Activated naive CD4-positive, alpha-beta T cell treated with anti-CD3 and anti-CD28 coated beads, Interleukin-2, amount 50 U/mL, for 24 hours (primary cell): ENCODE measurements at regions not wholly inside any gene's neighbourhood (a gene's known extent, or its start where the extent isn't known, plus 50 kb on each side); places are given as distances from the start of the nearest gene placed in this dataset.

ENCODE experiments used
- H3K27ac Mint-ChIP-seq: one replicate; pipeline ENCODE4 v1.8.0; 2021; ENCODE audit warnings: mild to moderate bottlenecking, mixed read lengths
- H3K27me3 Mint-ChIP-seq: one replicate; pipeline ENCODE4 v1.8.0; 2021; ENCODE audit warnings: mixed read lengths
- H3K36me3 Mint-ChIP-seq: one replicate; pipeline ENCODE4 v1.8.0; 2021; ENCODE audit warnings: mixed read lengths
- H3K4me1 Mint-ChIP-seq: one replicate; pipeline ENCODE4 v1.8.0; 2021; ENCODE audit warnings: mixed read lengths
- H3K4me3 Mint-ChIP-seq: one replicate; pipeline ENCODE4 v1.8.0; 2021; ENCODE audit warnings: mild to moderate bottlenecking, mixed read lengths
- H3K9me3 Mint-ChIP-seq: one replicate; pipeline ENCODE4 v1.8.0; 2021; ENCODE audit warnings: mixed read lengths

DNA sequence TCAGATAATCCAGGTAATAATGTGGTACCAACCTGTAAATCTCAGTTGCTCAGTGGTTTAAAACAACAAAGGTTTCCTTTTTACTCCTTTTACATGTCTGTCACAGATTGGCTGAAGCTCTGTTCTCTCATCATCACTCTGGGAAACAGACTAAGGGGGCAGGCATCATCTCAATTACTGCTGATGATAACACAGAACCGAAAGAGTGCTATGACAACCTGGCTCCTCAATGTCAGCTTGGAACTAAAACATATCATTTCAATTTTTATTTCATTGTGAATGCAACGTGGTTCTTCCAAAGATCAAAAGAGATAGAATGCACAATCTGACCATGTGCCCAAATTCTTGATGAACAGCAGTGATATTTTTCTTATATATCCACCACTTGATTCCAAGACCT, 1315.0 kb upstream of the CDH2 start:
- Mint-ChIP-seq H3K27me3 (no peaks in the 10 kb centered on the region), H3K27ac (no peak overlapping the region), H3K36me3 (no peaks in the 10 kb centered on the region), H3K4me1 (no peaks in the 10 kb centered on the region), H3K9me3 (no peaks in the 10 kb centered on the region), H3K4me3 (no peak overlapping the region)

DNA sequence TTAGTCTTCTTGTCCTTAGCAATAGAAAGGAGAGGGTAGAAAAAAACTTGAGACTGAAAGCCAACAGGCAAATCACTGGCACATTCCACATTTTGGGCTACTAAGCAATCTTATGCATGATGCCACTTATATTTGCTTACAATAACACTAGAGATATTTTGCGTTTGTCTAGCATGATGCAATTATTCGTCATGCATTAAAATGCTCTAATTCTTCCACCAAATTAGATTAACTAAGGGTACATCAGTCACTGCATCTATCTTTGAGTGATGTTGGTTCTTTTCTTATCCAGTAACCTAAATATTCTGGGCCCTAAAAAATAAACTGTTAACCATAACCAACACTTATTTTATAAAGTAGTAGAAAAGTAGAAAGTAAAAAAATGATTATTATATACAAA, 1311.7 kb upstream of the CDH2 start:
- Mint-ChIP-seq H3K9me3 (no peaks in the 10 kb centered on the region), H3K27ac (no peak overlapping the region), H3K36me3 (no peaks in the 10 kb centered on the region), H3K4me3 (no peak overlapping the region), H3K4me1 (no peaks in the 10 kb centered on the region), H3K27me3 (no peaks in the 10 kb centered on the region)

DNA sequence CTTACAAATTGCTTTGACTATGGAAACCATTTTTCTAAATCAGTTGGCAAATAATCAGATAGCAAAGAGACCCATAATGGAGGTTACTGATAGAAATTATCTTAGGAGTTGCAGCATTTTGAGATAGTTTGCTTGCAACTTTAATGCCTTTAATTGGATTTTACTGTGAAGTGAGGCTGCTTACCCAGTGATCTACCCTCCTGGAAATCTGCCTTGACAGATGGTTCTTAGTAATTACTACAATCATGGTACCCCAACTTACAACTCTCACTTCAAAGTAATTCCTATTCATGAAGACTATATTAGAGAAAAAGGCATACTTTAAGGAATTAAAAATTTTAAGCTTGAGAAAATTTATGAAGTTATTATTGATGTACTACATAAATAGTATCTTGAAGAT, 1288.6 kb upstream of the CDH2 start:
- Mint-ChIP-seq H3K27ac (no peak overlapping the region), H3K27me3 (no peaks in the 10 kb centered on the region), H3K36me3 (no peaks in the 10 kb centered on the region), H3K4me3 (no peak overlapping the region), H3K4me1 (no peaks in the 10 kb centered on the region), H3K9me3 (peaks cover 5% of the 10 kb centered on the region)

DNA sequence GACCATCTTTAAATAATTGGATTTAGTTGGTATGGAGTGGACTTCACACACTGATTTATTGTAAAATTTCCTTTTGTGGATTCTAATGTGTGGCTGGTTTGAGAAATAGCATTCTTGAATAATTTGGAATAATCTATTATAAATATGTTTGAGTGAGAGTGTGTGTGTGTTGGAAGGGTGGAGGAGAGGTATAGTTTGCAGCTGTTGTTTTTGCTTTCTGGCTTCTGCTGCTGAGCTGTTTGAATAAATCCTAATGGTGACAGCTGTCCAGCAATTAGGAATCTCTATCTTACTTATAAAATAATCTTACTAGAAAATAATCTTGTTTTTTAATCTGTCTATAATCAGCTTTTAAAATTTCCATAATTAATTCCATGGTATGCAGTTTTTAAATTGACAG, 1283.0 kb upstream of the CDH2 start:
- H3K27ac Mint-ChIP-seq: no peak overlapping the region
- no peaks in the 10 kb centered on the region for H3K36me3 Mint-ChIP-seq
- H3K9me3 Mint-ChIP-seq: no peaks in the 10 kb centered on the region
- no peaks in the 10 kb centered on the region for H3K4me1 Mint-ChIP-seq
- H3K4me3 Mint-ChIP-seq: no peak overlapping the region
- H3K27me3 Mint-ChIP-seq: no peaks in the 10 kb centered on the region

DNA sequence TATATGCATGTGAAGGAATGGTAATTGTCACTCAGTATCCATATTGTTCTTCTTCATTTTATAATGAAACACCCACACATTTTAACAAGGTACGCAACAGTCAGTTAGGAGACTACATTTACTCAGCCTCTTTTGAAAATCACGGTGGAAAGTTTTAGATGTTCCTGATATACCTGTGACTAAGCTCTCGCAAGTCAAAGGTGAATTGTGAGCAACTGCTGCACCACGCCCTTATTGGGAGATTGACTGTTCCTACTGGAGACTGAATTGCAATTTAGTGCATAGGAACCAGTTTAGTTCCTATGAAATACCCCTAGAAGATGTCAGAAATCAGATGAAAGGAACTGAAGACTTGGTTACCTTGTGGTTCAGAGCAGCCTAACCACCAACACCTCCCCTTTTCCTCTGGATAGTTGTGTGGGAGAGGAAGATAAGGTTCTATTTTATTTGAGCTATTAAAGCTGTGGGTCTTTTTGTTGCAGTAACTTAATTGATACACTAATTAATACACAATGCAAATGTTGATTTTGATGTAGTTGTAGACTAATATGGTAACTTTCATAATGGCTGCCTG, 1280.5 kb upstream of the CDH2 start:
- Mint-ChIP-seq H3K9me3 (no peaks in the 10 kb centered on the region), H3K36me3 (no peaks in the 10 kb centered on the region), H3K27ac (no peak overlapping the region), H3K27me3 (no peaks in the 10 kb centered on the region), H3K4me1 (no peaks in the 10 kb centered on the region), H3K4me3 (no peak overlapping the region)

DNA sequence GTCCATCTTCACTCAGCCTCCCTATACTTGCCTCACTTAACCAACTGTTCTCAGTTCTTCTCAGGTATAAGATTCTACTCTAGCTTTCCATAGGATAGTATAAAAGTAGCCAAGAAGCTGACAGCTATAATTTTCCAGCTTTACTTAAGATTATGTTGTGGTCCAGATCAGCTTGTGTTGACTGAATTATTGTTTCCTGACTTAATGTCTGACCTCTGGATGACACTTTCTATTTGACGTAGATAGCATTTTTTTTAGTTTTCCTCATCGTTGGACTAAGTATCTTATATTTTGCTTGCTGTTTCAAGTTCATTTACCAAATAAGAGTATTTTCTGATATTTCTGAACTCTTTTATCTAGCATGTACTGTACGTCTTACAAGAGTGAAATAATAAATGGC, 1272.5 kb upstream of the CDH2 start:
- H3K27ac Mint-ChIP-seq: no peak overlapping the region

DNA sequence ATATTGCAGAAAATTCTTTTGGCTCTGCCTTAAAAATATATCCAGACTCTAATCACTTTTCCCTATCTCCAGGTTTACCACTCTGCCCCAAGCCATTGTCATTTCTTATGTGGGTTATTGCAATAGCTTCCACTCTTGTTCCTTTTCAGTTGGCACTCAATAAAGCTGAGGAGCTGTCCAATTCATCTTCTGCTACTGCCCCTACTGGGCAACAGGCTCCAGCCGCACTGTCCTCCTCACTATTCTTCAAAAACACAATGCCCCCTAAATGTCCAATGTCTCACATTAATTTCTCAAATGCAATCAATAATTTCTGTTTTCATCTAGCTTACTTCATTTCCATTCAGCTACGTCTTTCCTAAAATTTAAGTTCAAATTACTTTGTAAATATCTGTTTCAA, 1262.5 kb upstream of the CDH2 start:
- Mint-ChIP-seq H3K9me3 (peaks cover 13% of the 10 kb centered on the region), H3K4me3 (no peak overlapping the region), H3K27me3 (no peaks in the 10 kb centered on the region), H3K4me1 (no peaks in the 10 kb centered on the region), H3K27ac (no peak overlapping the region), H3K36me3 (no peaks in the 10 kb centered on the region)

More for the DNA sequence above, 1272.5 kb upstream of the CDH2 start:
- no peaks in the 10 kb centered on the region for H3K9me3 Mint-ChIP-seq
- H3K4me1 Mint-ChIP-seq: no peaks in the 10 kb centered on the region
- no peaks in the 10 kb centered on the region for H3K36me3 Mint-ChIP-seq
- H3K4me3 Mint-ChIP-seq: no peak overlapping the region
- H3K27me3 Mint-ChIP-seq: no peaks in the 10 kb centered on the region

DNA sequence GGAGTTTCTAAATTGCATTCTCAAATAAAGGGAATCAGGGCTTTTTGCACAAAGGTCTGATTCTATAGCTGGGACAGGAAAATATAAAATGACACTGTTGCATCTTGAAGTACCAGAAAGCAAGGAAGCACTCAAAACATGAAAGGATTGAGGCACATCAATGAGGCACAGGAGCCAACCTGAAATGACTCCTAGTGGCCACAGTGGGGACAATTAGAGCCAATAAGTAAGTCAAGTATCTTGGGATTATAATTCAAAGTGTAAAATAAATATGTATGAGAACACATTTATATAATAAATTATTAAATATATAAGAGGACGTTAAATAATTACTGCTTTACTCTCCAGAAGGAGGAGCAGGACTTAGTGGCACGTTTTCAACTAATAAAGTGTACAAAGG, 1259.5 kb upstream of the CDH2 start:
- H3K4me3 Mint-ChIP-seq: no peak overlapping the region
- H3K27ac Mint-ChIP-seq: no peak overlapping the region
- H3K4me1 Mint-ChIP-seq: no peaks in the 10 kb centered on the region
- peaks cover 13% of the 10 kb centered on the region for H3K9me3 Mint-ChIP-seq
- H3K36me3 Mint-ChIP-seq: no peaks in the 10 kb centered on the region
- H3K27me3 Mint-ChIP-seq: no peaks in the 10 kb centered on the region

DNA sequence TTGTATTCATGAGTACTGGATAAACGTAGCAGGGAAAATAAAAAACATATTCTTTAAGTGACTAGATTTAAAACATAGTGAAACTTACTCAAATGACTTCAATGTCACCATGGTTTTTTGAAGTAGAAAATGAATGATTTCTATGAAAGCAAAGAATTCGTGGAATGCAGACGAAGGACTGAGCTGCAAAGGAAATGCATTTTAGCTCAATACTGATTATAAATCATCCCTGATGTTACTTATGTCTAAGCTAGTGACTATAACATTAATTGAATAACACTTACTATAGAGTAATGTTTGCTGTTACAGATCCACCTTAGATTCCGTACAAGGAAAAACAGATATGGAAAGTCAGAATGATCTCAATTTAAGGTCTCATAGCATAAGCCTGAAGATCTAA, 1257.7 kb upstream of the CDH2 start:
- peaks cover 14% of the 10 kb centered on the region for H3K9me3 Mint-ChIP-seq
- H3K4me3 Mint-ChIP-seq: no peak overlapping the region
- H3K36me3 Mint-ChIP-seq: no peaks in the 10 kb centered on the region
- no peaks in the 10 kb centered on the region for H3K27me3 Mint-ChIP-seq
- H3K27ac Mint-ChIP-seq: no peak overlapping the region
- no peaks in the 10 kb centered on the region for H3K4me1 Mint-ChIP-seq

DNA sequence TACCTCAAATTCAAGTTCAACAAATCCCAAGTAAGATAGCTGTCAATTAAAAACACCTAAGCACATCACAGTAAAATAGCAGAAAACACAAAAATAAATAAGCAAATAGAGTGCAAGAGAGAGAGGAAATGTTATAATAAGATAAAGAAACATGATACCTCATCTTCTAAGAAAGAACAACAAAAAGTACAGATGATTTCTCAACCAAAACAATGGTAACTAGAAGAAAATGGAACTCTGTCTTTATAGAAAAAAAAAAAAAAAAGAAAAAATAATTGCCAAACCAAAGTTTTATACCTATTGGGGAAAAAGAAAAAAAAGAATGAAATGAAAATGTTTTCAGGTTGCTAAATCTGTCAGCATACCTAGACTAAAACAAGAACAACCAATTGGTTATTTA, 1253.5 kb upstream of the CDH2 start:
- Mint-ChIP-seq H3K9me3 (peaks cover 10% of the 10 kb centered on the region), H3K4me3 (no peak overlapping the region), H3K36me3 (no peaks in the 10 kb centered on the region), H3K27ac (no peak overlapping the region), H3K27me3 (no peaks in the 10 kb centered on the region), H3K4me1 (no peaks in the 10 kb centered on the region)

DNA sequence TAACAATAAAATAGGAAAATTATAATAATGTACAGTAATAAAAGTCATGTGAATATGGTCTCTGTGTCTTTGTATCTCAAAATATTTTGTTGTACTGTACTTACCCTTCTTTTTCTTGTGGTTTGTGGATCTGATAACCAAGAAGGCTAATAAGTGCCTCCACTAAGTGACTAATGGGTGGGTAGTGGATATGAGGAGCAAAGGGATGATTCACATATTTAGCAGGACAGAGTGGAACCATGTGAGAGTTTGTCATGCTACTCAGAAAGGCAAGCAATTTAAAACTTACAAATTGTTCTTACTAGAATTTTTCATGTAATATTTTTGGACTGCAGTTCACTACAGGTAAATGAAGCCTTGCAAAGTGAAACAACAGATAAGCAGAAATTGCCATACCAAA, 1241.2 kb upstream of the CDH2 start:
- H3K9me3 Mint-ChIP-seq: peaks cover 22% of the 10 kb centered on the region
- no peak overlapping the region for H3K4me3 Mint-ChIP-seq
- no peaks in the 10 kb centered on the region for H3K36me3 Mint-ChIP-seq
- H3K27ac Mint-ChIP-seq: no peak overlapping the region
- no peaks in the 10 kb centered on the region for H3K4me1 Mint-ChIP-seq
- no peaks in the 10 kb centered on the region for H3K27me3 Mint-ChIP-seq

DNA sequence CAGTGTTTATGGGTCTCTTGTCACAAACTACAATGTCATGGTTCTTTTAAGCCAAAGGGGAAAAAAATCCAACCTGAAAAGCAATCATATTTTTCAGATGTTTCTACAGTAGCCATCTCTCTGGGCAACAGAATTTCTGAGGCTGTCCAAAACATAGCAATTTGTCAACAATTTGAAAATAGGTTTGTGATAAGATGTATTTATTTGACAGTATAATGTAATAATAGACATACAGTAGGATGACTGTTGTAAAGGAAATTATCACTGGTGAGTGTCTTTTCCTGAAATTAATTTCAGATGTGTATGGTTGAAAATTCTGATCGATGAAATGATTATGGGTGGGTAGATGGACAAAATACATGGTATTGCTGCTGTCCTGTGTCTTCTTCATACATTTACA, 1230.1 kb upstream of the CDH2 start:
- Mint-ChIP-seq H3K9me3 (no peaks in the 10 kb centered on the region), H3K4me3 (no peak overlapping the region), H3K4me1 (no peaks in the 10 kb centered on the region), H3K36me3 (no peaks in the 10 kb centered on the region), H3K27ac (no peak overlapping the region), H3K27me3 (no peaks in the 10 kb centered on the region)

DNA sequence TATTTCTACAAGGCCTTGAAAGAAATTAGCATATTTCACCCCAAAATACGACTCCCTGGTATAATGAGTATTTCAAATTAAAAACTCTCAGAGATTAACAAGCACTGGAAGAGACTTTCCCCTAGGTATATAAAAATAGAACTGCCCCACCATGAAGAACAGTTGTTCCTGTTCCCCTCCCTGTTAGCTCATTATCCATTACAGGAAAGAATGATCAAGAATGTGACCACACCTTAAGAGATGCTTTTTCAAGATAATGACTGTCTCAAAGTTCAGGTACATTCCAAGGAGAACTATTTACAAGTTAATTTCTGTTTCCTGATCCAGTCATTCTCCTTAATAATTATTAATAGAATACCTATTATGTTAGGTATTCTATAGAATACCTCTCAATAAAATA, 1220.6 kb upstream of the CDH2 start:
- Mint-ChIP-seq H3K27me3 (no peaks in the 10 kb centered on the region), H3K9me3 (peaks cover 11% of the 10 kb centered on the region), H3K4me1 (no peaks in the 10 kb centered on the region), H3K36me3 (no peaks in the 10 kb centered on the region), H3K4me3 (no peak overlapping the region), H3K27ac (no peak overlapping the region)

DNA sequence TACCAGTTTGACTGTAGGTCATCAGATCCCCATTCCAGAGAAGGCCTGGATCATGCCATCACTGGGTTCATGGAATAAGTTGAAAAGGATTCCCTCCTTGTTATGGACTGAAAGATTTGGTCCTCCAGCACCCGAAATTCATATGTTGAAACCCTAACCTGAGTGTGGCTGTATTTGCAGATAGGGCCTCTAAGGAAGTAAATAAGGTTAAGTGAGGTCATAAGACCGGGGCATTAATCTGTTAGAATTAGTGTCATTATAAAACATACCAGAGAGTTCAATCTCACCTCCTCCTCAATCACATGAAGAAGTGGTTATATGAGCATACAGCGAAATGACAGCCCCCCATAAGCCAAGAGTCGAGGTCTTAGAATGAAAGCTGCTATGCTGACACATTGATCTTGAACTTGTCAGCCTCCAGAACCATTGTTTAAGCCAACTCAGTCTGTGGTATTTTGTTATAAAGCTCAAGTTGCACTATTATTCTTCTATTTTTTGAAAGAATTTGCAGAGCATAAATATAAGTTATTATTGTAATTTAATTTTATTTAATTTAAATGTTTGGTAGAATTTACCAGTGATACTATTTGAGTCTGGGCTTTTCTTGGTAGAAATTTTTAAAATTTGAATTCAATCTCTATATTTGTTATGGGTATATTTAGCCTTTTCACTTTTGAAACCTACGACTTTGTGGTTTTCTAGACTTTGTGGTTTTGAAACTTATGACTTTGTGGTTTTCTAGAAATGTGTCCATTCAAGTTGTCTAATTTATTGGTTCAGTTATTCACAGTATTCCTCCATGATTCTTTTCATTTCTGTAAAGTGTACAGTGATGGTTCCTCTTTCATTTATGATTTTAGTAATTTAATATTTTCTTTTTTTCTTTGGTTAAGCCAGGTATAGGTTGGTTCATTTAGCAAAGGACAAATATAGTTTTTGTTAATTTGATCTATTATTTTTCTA, 1206.7 kb upstream of the CDH2 start:
- Mint-ChIP-seq H3K27ac (no peak overlapping the region), H3K36me3 (no peaks in the 10 kb centered on the region), H3K4me1 (no peaks in the 10 kb centered on the region), H3K4me3 (no peak overlapping the region), H3K9me3 (peaks cover 6% of the 10 kb centered on the region), H3K27me3 (no peaks in the 10 kb centered on the region)

DNA sequence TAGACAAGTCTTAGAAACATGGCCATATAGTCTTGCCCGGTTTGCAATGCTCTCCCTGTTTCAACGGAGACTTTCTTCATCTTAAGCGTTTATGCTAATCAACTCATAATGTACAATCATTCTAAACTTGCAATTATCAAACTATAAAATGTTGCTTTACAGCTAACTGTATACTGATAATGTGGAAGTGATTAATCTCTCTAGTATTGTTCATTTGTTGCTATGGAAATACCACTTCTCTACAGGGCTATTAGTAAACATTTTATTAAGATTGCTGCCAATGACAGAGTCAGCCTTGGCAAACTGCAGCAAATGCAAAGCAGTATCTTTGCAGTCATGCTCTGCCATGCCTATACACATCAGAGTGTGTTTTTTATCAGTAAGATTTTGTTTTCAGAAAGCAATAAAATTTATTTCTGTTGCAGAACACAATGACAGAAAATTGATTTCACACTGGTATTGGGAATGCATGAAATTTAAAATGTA, 1201.8 kb upstream of the CDH2 start:
- H3K27me3 Mint-ChIP-seq: no peaks in the 10 kb centered on the region
- H3K9me3 Mint-ChIP-seq: peaks cover 10% of the 10 kb centered on the region
- no peak overlapping the region for H3K4me3 Mint-ChIP-seq
- no peaks in the 10 kb centered on the region for H3K36me3 Mint-ChIP-seq
- no peaks in the 10 kb centered on the region for H3K4me1 Mint-ChIP-seq
- no peak overlapping the region for H3K27ac Mint-ChIP-seq

DNA sequence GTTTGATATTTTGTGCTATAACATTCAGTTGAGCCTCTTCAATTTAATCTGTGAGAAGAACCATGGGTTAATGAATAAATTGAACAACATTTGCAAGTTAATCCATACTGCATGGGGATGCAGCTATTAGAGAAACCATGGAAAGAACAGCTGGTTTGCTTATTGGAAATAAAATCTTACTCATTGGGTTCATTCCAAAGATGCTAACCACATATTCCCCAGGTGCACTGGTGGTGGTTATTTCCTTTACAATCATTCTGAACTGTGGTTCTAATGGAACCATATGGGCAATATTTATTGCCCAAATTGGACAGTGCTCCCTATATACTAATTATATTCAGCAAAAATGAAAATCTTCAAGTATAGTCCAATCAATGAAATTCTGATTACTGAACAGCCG, 1200.4 kb upstream of the CDH2 start:
- no peak overlapping the region for H3K27ac Mint-ChIP-seq

More for the DNA sequence above, 1200.4 kb upstream of the CDH2 start:
- Mint-ChIP-seq H3K36me3 (no peaks in the 10 kb centered on the region), H3K27me3 (no peaks in the 10 kb centered on the region), H3K9me3 (peaks cover 16% of the 10 kb centered on the region), H3K4me3 (no peak overlapping the region), H3K4me1 (no peaks in the 10 kb centered on the region)
